ENCODE measurements at regions not wholly inside any gene's neighbourhood (a gene's known extent, or its start where the extent isn't known, plus 50 kb on each side); places are given as distances from the start of the nearest gene placed in this dataset.

DNA sequence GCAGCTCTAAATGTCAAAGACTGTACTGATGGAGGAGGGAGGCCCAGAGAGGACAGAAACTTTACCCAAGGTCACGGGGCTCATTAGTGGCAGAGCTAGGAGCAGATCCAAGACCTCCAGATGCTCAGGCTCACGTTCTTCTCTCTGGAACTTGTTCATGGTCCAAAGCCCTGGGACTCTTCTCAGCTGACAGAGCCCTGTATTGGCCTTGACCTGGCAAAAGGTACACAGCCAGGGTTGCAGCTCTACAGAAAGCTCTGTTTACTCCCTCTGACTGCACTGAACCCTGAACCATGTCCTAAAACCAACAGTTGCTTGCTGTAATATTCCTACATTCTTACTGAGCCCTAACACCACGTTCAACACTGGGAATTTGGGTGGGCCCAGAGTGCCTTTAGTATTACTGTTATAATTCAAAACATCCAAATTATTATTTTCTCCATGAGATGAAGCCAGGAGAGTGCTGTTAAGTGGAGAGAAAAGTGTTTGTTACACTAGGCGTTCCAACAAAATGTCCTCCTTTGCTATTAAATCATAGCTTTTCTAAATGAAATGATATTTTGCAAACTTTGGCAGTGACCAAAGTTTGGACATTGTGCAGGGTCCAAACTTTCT is 602.4 kb upstream of the CLINT1 start:
- FAIRE-seq (no peak), DNase-seq (ENCODE audit: insufficient read length, low spot score) (no peak)
- TF ChIP-seq, protein P1, sequence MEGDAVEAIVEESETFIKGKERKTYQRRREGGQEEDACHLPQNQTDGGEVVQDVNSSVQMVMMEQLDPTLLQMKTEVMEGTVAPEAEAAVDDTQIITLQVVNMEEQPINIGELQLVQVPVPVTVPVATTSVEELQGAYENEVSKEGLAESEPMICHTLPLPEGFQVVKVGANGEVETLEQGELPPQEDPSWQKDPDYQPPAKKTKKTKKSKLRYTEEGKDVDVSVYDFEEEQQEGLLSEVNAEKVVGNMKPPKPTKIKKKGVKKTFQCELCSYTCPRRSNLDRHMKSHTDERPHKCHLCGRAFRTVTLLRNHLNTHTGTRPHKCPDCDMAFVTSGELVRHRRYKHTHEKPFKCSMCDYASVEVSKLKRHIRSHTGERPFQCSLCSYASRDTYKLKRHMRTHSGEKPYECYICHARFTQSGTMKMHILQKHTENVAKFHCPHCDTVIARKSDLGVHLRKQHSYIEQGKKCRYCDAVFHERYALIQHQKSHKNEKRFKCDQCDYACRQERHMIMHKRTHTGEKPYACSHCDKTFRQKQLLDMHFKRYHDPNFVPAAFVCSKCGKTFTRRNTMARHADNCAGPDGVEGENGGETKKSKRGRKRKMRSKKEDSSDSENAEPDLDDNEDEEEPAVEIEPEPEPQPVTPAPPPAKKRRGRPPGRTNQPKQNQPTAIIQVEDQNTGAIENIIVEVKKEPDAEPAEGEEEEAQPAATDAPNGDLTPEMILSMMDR (IDR thresholded peaks at IDR 0.05; ENCODE audit: insufficient read depth, missing control alignments): no peak

DNA sequence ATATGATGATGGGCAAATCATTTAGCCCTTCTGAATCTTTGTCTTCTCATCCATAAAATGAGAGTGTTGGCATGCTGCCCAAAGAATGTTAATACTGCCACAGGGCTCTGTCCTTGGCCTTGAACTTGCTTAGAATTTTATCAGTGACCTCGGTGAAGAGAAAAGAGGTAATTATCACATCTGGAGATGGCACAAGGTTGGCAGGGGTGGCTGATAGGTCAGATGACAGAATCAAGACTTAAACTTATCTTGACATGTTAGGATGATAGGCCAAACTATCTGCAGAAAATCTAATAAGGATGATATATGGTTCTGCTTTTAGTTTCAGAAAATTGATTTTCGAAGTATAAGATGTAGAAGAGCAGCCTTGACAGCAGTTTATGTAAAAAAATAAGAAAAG is 599.1 kb upstream of the CLINT1 start:
- TF ChIP-seq, protein P1 (IDR thresholded peaks at IDR 0.05; ENCODE audit: insufficient read depth, missing control alignments): no peak
- FAIRE-seq (no peak), DNase-seq (ENCODE audit: insufficient read length, low spot score) (no peak)

DNA sequence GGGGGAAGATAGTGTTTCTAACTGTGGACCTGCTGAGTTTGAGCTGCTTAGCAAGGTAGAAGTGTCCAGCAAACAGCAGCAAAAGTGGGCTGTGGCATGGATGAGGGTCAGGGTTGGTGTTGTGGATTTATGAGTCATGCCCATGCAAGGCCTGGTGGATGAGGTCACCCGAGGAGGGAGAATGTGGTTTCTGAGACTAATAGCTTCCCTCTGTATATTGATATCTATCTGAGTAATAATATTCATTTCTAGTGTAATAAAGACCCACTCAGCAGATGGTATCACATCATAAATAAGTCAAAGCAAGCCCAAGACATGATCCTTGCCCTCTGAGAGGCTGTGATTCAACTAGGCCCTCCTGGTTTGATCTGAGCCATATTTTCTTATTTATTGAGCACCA is 597.8 kb upstream of the CLINT1 start:
- TF ChIP-seq, protein P1 (IDR thresholded peaks at IDR 0.05; ENCODE audit: insufficient read depth, missing control alignments): no peak
- no peak for DNase-seq (ENCODE audit: insufficient read length, low spot score)
- FAIRE-seq: no peak

DNA sequence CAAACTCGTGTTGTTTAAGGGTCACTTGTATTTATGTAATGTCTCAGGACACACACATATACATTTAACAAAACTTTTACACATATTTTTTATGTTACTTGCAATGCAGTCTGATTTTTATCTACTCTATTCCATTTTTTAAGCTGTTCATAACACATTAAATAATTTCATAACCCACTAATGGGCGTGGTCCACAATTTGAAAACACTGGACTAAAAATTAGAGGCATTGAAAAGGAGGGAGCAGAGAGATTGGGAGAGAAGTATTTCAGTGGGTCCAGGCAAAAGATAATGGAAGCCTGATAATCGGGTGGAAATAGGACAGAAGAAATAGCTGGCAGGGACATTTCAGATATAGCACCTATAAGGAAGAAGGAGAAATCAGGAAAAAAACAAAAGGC is 597.3 kb upstream of the CLINT1 start:
- TF ChIP-seq, protein P1 (IDR thresholded peaks at IDR 0.05; ENCODE audit: insufficient read depth, missing control alignments): no peak
- DNase-seq (ENCODE audit: insufficient read length, low spot score) (no peak), FAIRE-seq (no peak)

DNA sequence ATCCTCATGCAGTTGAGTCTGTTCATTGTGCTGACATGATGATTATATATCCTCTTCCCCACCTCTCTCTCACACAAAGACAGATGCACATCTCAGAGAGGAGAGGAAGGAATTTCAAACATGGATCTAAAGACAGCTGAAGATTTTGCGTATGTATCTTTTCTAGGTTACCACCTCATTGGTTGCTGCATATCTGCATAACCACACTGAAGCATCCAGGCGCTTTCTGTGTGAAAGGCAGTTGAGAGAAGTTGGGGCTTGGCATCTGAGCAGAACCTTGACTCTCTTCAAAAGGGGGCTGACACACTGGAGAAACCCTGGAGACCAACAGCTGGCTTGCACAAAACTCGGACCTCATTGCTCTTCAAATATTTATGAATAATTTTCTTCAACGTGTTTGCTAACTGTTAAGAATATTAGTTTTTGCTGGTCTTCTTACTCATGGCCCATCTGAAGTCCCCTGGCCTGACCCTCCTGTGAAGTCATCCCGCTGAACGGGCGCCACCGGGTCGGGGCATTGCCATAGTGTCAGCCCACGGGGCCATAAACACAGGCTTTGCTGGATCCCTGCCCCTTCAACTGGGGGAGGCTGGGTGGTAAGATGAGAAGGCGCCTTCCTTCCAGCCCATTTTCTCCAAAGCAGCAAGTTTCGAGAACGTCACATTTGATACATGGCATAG is 593.2 kb upstream of the CLINT1 start:
- TF ChIP-seq, protein P1 (IDR thresholded peaks at IDR 0.05; ENCODE audit: insufficient read depth, missing control alignments): no peak
- DNase-seq (ENCODE audit: insufficient read length, low spot score) (no peak), FAIRE-seq (no peak)

DNA sequence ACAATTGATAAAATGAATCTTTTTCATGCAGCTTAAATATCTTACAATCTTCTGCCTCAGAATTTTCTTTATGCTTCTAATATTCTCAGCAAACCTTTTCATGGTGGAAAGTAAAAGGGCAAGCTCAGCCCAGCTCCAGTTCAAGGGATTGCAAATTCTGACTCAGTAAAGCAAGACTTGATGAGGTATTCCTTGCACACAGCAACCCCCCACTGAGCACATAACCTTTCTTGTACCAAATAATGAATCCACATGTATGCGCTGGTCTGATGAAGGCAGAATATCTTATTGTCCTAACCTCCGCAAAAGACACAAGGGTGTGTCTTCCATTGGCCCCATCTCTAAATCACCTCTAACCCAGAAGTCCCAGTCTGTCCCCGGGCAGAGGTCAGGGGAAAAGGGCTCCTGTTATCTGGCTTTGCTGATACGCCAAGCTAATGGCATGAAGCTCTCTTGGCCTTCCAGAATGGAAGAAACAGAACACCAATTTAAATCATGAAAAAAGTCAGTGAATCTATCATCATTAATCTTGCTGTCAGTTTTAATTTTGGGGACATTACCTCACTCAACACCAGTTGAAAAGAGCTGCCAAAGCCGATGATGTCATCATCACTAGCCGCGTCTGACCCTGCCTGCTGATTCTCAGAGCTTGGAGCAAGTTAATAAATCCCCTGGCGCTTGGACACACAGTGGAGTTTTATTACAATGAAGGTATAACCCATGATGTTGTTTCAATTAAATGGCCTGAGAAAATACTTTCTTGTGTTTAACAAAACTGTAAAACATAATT is 592.5 kb upstream of the CLINT1 start:
- FAIRE-seq: no peak
- DNase-seq (ENCODE audit: insufficient read length, low spot score): no peak

More for the DNA sequence above, 592.5 kb upstream of the CLINT1 start:
- TF ChIP-seq, protein P1 (IDR thresholded peaks at IDR 0.05; ENCODE audit: insufficient read depth, missing control alignments): no peak

All from D721Med (cell line).